GM23338 (cell line): ENCODE measurements at regions not wholly inside any gene's neighbourhood (a gene's known extent, or its start where the extent isn't known, plus 50 kb on each side); places are given as distances from the start of the nearest gene placed in this dataset.

Experiments
- ATAC-seq: fragments of 200-7000 bp; cut with Tn5 transposase; 3 replicates; pipeline ENCODE4 v1.9.1; 2020
- DNase-seq: peaks from one replicate; pipeline ENCODE4 v3.0.0-alpha.2; 2015; ENCODE audit warnings: low spot score
- H2AFZ ChIP-seq: fragments of 200-600 bp; sonication (generic); 2 replicates; pipeline ENCODE4 v1.8.0; 2016; ENCODE audit warnings: antibody characterized with exemption, mild to moderate bottlenecking, moderate library complexity
- H3F3A ChIP-seq: fragments of 200-600 bp; sonication (generic); replicated peaks from 2 replicates; pipeline ENCODE4 v1.8.0; 2017; ENCODE audit warnings: antibody characterized with exemption, mixed run types, low read depth
- H3K27ac ChIP-seq: fragments of 200-600 bp; sonication (generic); 2 replicates; pipeline ENCODE4 v1.6.1; 2016; ENCODE audit warnings: low read depth
- H3K27me3 ChIP-seq: fragments of 200-600 bp; sonication (generic); 2 replicates; pipeline ENCODE4 v1.8.0; 2016; ENCODE audit warnings: mild to moderate bottlenecking, mixed run types, moderate library complexity; ENCODE audit not compliant: insufficient read depth
- H3K36me3 ChIP-seq: fragments of 200-600 bp; sonication (generic); 2 replicates; pipeline ENCODE4 v1.8.0; 2016; ENCODE audit warnings: mild to moderate bottlenecking; ENCODE audit not compliant: insufficient read depth
- H3K4me1 ChIP-seq: fragments of 200-600 bp; sonication (generic); 2 replicates; pipeline ENCODE4 v1.8.0; 2016; ENCODE audit warnings: mild to moderate bottlenecking, moderate library complexity; ENCODE audit not compliant: insufficient read depth
- H3K4me2 ChIP-seq: fragments of 200-600 bp; sonication (generic); 2 replicates; pipeline ENCODE4 v1.7.1; 2017; ENCODE audit warnings: mixed run types
- H3K4me3 ChIP-seq: fragments of 200-600 bp; sonication (generic); 2 replicates; pipeline ENCODE4 v1.6.1; 2016; ENCODE audit warnings: mixed run types
- H3K79me2 ChIP-seq: fragments of 200-600 bp; sonication (generic); replicated peaks from 2 replicates; pipeline ENCODE4 v1.8.0; 2017; ENCODE audit warnings: mild to moderate bottlenecking; ENCODE audit not compliant: insufficient read depth
- H3K9me2 ChIP-seq: fragments of 200-600 bp; sonication (generic); 2 replicates; pipeline ENCODE4 v1.8.0; 2017; ENCODE audit not compliant: insufficient read depth
- H4K20me1 ChIP-seq: fragments of 200-600 bp; sonication (generic); replicated peaks from 2 replicates; pipeline ENCODE4 v1.8.0; 2017; ENCODE audit warnings: mild to moderate bottlenecking; ENCODE audit not compliant: insufficient read depth
- H3K27ac Mint-ChIP-seq: 2 replicates; pipeline ENCODE4 v1.8.0; 2020; ENCODE audit warnings: inconsistent platforms, mild to moderate bottlenecking, moderate library complexity, mixed read lengths
- H3K27me3 Mint-ChIP-seq: 3 replicates; pipeline ENCODE4 v1.8.0; 2022; ENCODE audit warnings: low read depth, mild to moderate bottlenecking, moderate library complexity, mixed read lengths, inconsistent platforms; ENCODE audit not compliant: insufficient read depth, poor library complexity
- H3K36me3 Mint-ChIP-seq: 3 replicates; pipeline ENCODE4 v1.8.0; 2021; ENCODE audit warnings: low read depth, mild to moderate bottlenecking, inconsistent platforms, moderate library complexity, mixed read lengths
- H3K4me1 Mint-ChIP-seq: 3 replicates; pipeline ENCODE4 v1.8.0; 2020; ENCODE audit warnings: mild to moderate bottlenecking, inconsistent platforms, mixed read lengths
- H3K4me3 Mint-ChIP-seq: 3 replicates; pipeline ENCODE4 v1.8.0; 2021; ENCODE audit warnings: moderate library complexity, mild to moderate bottlenecking, inconsistent platforms, mixed read lengths
- H3K9me3 Mint-ChIP-seq: 3 replicates; pipeline ENCODE4 v1.8.0; 2020; ENCODE audit warnings: moderate library complexity, mild to moderate bottlenecking, inconsistent platforms, mixed read lengths
- EZH2 ChIP-seq: fragments of 200-600 bp; sonication (generic); IDR thresholded peaks from one replicate; pipeline ENCODE4 v1.8.0; 2017; ENCODE audit warnings: antibody characterized with exemption, mild to moderate bottlenecking, low read depth; ENCODE audit not compliant: unreplicated experiment
- EZH2phosphoT487 ChIP-seq: fragments of 200-600 bp; sonication (generic); IDR thresholded peaks from one replicate; pipeline ENCODE4 v1.8.1; 2018; ENCODE audit warnings: antibody characterized with exemption; ENCODE audit not compliant: unreplicated experiment
- JUNB ChIP-seq: IDR thresholded peaks from one replicate; pipeline ENCODE4 v1.6.1; 2016; ENCODE audit warnings: antibody characterized with exemption; ENCODE audit not compliant: unreplicated experiment
- NANOG ChIP-seq: IDR thresholded peaks from 2 replicates; pipeline ENCODE4 v1.6.1; 2016; ENCODE audit warnings: antibody characterized with exemption, borderline replicate concordance
- POLR2AphosphoS5 ChIP-seq: IDR thresholded peaks from 2 replicates; pipeline ENCODE4 v1.6.1; 2016; ENCODE audit warnings: antibody characterized with exemption, low read depth
- STAT1 ChIP-seq: IDR thresholded peaks from one replicate; pipeline ENCODE4 v1.6.1; 2016; ENCODE audit warnings: antibody characterized with exemption; ENCODE audit not compliant: unreplicated experiment
- ZNF114 ChIP-seq: fragments of 250-450 bp; sonication (Bioruptor Pico); IDR thresholded peaks from 2 replicates; pipeline ENCODE4 v1.5.0; 2020; ENCODE audit warnings: mild to moderate bottlenecking, moderate library complexity
- TF ChIP-seq, protein P1 (sequence below): IDR thresholded peaks from one replicate; pipeline ENCODE4 v1.6.1; 2018; ENCODE audit warnings: antibody characterized with exemption; ENCODE audit not compliant: unreplicated experiment
- TF ChIP-seq, protein P2 (sequence below): IDR thresholded peaks from 2 replicates; pipeline ENCODE4 v1.6.1; 2016; ENCODE audit warnings: antibody characterized with exemption
- TF ChIP-seq, protein P3 (sequence below), 2 experiments: fragments of 200-600 bp in 1 of 2; sonication (generic) in 1 of 2; conservative IDR thresholded peaks; 2 replicates each; pipeline versions ENCODE4 v1.5.1 to v1.6.1; 2016 to 2017; ENCODE audit warnings: antibody characterized with exemption in 2 of 2, low read depth in 2 of 2, mild to moderate bottlenecking in 2 of 2, moderate library complexity in 1 of 2

DNA sequence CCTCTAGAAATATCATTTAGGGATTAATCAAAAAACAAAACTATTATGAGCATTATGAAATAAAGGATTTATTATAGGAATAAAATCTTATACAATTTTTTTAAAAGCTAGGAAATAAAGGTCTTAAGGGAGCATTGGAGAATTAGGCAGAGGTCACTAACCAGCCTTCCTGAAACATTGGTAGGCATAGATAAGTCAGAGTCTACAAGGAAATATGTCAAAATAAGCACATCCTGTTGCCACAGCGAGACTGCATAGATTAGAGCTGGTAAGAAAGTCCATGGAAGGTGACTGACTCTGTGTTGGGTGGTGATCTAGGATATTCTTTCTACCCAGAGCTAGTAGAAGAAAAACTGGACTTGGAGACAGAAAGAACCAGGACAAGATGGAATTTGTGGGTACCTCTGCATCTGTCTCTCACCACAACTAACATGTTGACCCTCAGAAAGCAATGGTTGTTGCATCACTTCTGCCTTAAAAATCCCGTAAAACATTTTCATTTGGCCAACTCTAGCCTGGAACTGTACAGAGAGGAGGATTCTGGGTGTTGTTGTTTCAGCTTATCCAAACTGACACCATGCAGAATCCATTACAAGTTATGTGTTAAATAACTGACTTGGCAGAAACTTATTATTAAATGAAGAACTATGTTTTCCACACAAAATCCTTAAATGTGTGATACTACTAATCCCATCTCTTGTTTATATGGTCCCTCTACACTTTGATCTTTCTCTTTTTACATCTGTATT, 77.1 kb downstream of the FBXO5 start:
- TF ChIP-seq, protein P1, sequence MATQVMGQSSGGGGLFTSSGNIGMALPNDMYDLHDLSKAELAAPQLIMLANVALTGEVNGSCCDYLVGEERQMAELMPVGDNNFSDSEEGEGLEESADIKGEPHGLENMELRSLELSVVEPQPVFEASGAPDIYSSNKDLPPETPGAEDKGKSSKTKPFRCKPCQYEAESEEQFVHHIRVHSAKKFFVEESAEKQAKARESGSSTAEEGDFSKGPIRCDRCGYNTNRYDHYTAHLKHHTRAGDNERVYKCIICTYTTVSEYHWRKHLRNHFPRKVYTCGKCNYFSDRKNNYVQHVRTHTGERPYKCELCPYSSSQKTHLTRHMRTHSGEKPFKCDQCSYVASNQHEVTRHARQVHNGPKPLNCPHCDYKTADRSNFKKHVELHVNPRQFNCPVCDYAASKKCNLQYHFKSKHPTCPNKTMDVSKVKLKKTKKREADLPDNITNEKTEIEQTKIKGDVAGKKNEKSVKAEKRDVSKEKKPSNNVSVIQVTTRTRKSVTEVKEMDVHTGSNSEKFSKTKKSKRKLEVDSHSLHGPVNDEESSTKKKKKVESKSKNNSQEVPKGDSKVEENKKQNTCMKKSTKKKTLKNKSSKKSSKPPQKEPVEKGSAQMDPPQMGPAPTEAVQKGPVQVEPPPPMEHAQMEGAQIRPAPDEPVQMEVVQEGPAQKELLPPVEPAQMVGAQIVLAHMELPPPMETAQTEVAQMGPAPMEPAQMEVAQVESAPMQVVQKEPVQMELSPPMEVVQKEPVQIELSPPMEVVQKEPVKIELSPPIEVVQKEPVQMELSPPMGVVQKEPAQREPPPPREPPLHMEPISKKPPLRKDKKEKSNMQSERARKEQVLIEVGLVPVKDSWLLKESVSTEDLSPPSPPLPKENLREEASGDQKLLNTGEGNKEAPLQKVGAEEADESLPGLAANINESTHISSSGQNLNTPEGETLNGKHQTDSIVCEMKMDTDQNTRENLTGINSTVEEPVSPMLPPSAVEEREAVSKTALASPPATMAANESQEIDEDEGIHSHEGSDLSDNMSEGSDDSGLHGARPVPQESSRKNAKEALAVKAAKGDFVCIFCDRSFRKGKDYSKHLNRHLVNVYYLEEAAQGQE = no peak
- TF ChIP-seq, protein P2, sequence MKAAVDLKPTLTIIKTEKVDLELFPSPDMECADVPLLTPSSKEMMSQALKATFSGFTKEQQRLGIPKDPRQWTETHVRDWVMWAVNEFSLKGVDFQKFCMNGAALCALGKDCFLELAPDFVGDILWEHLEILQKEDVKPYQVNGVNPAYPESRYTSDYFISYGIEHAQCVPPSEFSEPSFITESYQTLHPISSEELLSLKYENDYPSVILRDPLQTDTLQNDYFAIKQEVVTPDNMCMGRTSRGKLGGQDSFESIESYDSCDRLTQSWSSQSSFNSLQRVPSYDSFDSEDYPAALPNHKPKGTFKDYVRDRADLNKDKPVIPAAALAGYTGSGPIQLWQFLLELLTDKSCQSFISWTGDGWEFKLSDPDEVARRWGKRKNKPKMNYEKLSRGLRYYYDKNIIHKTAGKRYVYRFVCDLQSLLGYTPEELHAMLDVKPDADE = no peak
- TF ChIP-seq ZNF114 (CRISPR knock-in tag) (no peak), EZH2 (no peak), JUNB (no peak), NANOG (no peak), EZH2phosphoT487 (no peak), POLR2AphosphoS5 (no peak), STAT1 (no peak)
- TF ChIP-seq, protein P3, sequence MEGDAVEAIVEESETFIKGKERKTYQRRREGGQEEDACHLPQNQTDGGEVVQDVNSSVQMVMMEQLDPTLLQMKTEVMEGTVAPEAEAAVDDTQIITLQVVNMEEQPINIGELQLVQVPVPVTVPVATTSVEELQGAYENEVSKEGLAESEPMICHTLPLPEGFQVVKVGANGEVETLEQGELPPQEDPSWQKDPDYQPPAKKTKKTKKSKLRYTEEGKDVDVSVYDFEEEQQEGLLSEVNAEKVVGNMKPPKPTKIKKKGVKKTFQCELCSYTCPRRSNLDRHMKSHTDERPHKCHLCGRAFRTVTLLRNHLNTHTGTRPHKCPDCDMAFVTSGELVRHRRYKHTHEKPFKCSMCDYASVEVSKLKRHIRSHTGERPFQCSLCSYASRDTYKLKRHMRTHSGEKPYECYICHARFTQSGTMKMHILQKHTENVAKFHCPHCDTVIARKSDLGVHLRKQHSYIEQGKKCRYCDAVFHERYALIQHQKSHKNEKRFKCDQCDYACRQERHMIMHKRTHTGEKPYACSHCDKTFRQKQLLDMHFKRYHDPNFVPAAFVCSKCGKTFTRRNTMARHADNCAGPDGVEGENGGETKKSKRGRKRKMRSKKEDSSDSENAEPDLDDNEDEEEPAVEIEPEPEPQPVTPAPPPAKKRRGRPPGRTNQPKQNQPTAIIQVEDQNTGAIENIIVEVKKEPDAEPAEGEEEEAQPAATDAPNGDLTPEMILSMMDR (conservative IDR thresholded peaks at IDR 0.05; ENCODE audit: low read depth in 2 of 2) = no peak
- Histone ChIP-seq H3K4me1 (peaks cover 28% of the 10 kb centered on the region), H4K20me1 (no peaks in the 10 kb centered on the region), H3K27me3 (no peaks in the 10 kb centered on the region), H3F3A (no peaks in the 10 kb centered on the region), H3K79me2 (no peaks in the 10 kb centered on the region), H3K4me2 (no peak overlapping the region), H2AFZ (no peak overlapping the region), H3K9me2 (no peaks in the 10 kb centered on the region), H3K36me3 (no peaks in the 10 kb centered on the region), H3K27ac (no peak overlapping the region), H3K4me3 (no peak overlapping the region)
- Mint-ChIP-seq H3K27ac (no peak overlapping the region), H3K27me3 (peaks cover 2% of the 10 kb centered on the region), H3K9me3 (no peaks in the 10 kb centered on the region), H3K4me3 (no peak overlapping the region), H3K4me1 (peaks cover 37% of the 10 kb centered on the region), H3K36me3 (no peaks in the 10 kb centered on the region)
- DNase-seq (no peak), ATAC-seq (no peak)
